Stimulated activated CD8-positive, alpha-beta memory T cell treated with anti-CD3 and anti-CD28 coated beads, Interleukin-4, amount 100 ng/mL, for 1 hour (primary cell): ENCODE measurements at regions not wholly inside any gene's neighbourhood (a gene's known extent, or its start where the extent isn't known, plus 50 kb on each side); places are given as distances from the start of the nearest gene placed in this dataset.

ENCODE experiments used
- DNase-seq, 2 donors: peaks; one replicate each; pipeline ENCODE4 v3.0.0-alpha.2; 2020; ENCODE audit warnings: low read depth in 2 of 2, low spot score in 1 of 2

- no peak for DNase-seq
These were observed 54.7 kb upstream of the KIRREL3 start for GRCh38 chr11:127055236-127055635.

- no peak for DNase-seq
These were observed 53.6 kb upstream of the KIRREL3 start for GRCh38 chr11:127054153-127054552.

- no peak for DNase-seq
These were observed 51.8 kb upstream of the KIRREL3 start for GRCh38 chr11:127052404-127052803.
